Neural cell (in vitro differentiated cells): ENCODE measurements at regions not wholly inside any gene's neighbourhood (a gene's known extent, or its start where the extent isn't known, plus 50 kb on each side); places are given as distances from the start of the nearest gene placed in this dataset.

ENCODE experiments used
- H2AFZ ChIP-seq: fragments of 200-600, 300-800 bp; sonication (generic), shearing (Covaris generic); 2 replicates; pipeline ENCODE4 v1.6.0; 2014; ENCODE audit warnings: low read depth, mild to moderate bottlenecking, antibody characterized with exemption, low read length, moderate library complexity
- H3F3A ChIP-seq: fragments of 200-600 bp; shearing (Covaris generic); 2 replicates; pipeline ENCODE4 v1.6.1; 2016; ENCODE audit warnings: mild to moderate bottlenecking, moderate library complexity, mixed read lengths, antibody characterized with exemption, low read length; ENCODE audit not compliant: insufficient read depth, poor library complexity, severe bottlenecking
- H3K27ac ChIP-seq: fragments of 200-600, 300-800 bp; sonication (generic), shearing (Covaris generic); 2 replicates; pipeline ENCODE4 v1.5.1; 2014; ENCODE audit warnings: mild to moderate bottlenecking, low read length, moderate library complexity
- H3K27me3 ChIP-seq: fragments of 300-800, 200-600 bp; sonication (generic), shearing (Covaris generic); 2 replicates; pipeline ENCODE4 v1.6.0; 2014; ENCODE audit warnings: mild to moderate bottlenecking, low read depth, low read length, moderate library complexity; ENCODE audit not compliant: insufficient read depth
- H3K36me3 ChIP-seq: fragments of 300-800, 200-600 bp; sonication (generic), shearing (Covaris generic); 2 replicates; pipeline ENCODE4 v1.5.1; 2014; ENCODE audit warnings: mild to moderate bottlenecking, antibody characterized with exemption, low read length, moderate library complexity; ENCODE audit not compliant: insufficient read depth
- H3K4me2 ChIP-seq: fragments of 300-800, 200-600 bp; sonication (generic), shearing (Covaris generic); 2 replicates; pipeline ENCODE4 v1.6.0; 2014; ENCODE audit warnings: mild to moderate bottlenecking, low read length
- H3K4me3 ChIP-seq: fragments of 300-800, 200-600 bp; sonication (generic), shearing (Covaris generic); 2 replicates; pipeline ENCODE4 v1.5.1; 2014; ENCODE audit warnings: mild to moderate bottlenecking, low read length, moderate library complexity
- H3K79me2 ChIP-seq: fragments of 200-600 bp; shearing (Covaris generic); replicated peaks from 2 replicates; pipeline ENCODE4 v1.6.0; 2014; ENCODE audit warnings: mild to moderate bottlenecking, low read length, moderate library complexity; ENCODE audit not compliant: insufficient read depth
- H3K9ac ChIP-seq: fragments of 300-800, 200-600 bp; sonication (generic), shearing (Covaris generic); 2 replicates; pipeline ENCODE4 v1.6.1; 2016; ENCODE audit warnings: mild to moderate bottlenecking, low read length, mixed read lengths
- H3K9me2 ChIP-seq: fragments of 200-600 bp; shearing (Covaris generic); 2 replicates; pipeline ENCODE4 v1.6.1; 2016; ENCODE audit warnings: mild to moderate bottlenecking, low read length, mixed read lengths; ENCODE audit not compliant: insufficient read depth
- H3K9me3 ChIP-seq: fragments of 200-600, 300-800 bp; sonication (generic), shearing (Covaris generic); 2 replicates; pipeline ENCODE4 v1.6.1; 2016; ENCODE audit warnings: mild to moderate bottlenecking, mixed run types, low read length, moderate library complexity, mixed read lengths
- H4K20me1 ChIP-seq: fragments of 200-600 bp; shearing (Covaris generic); 2 replicates; pipeline ENCODE4 v1.6.1; 2016; ENCODE audit warnings: mild to moderate bottlenecking, mixed run types; ENCODE audit not compliant: insufficient read depth
- CTCF ChIP-seq: fragments of 450-650 bp; IDR thresholded peaks from 2 replicates; pipeline ENCODE4 v1.5.1; 2014; ENCODE audit warnings: antibody characterized with exemption, mild to moderate bottlenecking, moderate library complexity; ENCODE audit not compliant: poor library complexity, severe bottlenecking
- EP300 ChIP-seq: fragments of 450-650 bp; conservative IDR thresholded peaks from 2 replicates; pipeline ENCODE4 v1.6.1; 2014; ENCODE audit warnings: antibody characterized with exemption, mild to moderate bottlenecking, moderate library complexity; ENCODE audit not compliant: poor library complexity, severe bottlenecking
- EZH2 ChIP-seq: fragments of 200-600, 300-800 bp; shearing (Covaris generic), sonication (generic); IDR thresholded peaks from 2 replicates; pipeline ENCODE4 v1.6.1; 2014; ENCODE audit warnings: antibody characterized with exemption, low read length, borderline replicate concordance, mild to moderate bottlenecking; ENCODE audit not compliant: insufficient read depth, poor library complexity, severe bottlenecking
- MXI1 ChIP-seq: fragments of 450-650 bp; conservative IDR thresholded peaks from 2 replicates; pipeline ENCODE4 v1.6.1; 2014; ENCODE audit warnings: antibody characterized with exemption, mild to moderate bottlenecking; ENCODE audit not compliant: poor library complexity, severe bottlenecking
- POLR2AphosphoS5 ChIP-seq: IDR thresholded peaks from 2 replicates; pipeline ENCODE4 v1.6.1; 2012
- RAD21 ChIP-seq: fragments of 450-650 bp; conservative IDR thresholded peaks from 2 replicates; pipeline ENCODE4 v1.6.1; 2014; ENCODE audit warnings: antibody characterized with exemption, mild to moderate bottlenecking, moderate library complexity
- REST ChIP-seq: IDR thresholded peaks from 2 replicates; pipeline ENCODE4 v1.6.1; 2012; ENCODE audit warnings: borderline replicate concordance
- SMC3 ChIP-seq: fragments of 450-650 bp; conservative IDR thresholded peaks from 2 replicates; pipeline ENCODE4 v1.6.1; 2014; ENCODE audit warnings: antibody characterized with exemption, mild to moderate bottlenecking, moderate library complexity; ENCODE audit not compliant: poor library complexity
- TAF1 ChIP-seq: IDR thresholded peaks from 2 replicates; pipeline ENCODE4 v1.6.1; 2012; ENCODE audit warnings: low read depth

- TF ChIP-seq SMC3 (no peak), EP300 (no peak), RAD21 (no peak), TAF1 (no peak), EZH2 (no peak), POLR2AphosphoS5 (no peak), CTCF (no peak), MXI1 (no peak), REST (no peak)
- no peaks in the 10 kb centered on the region for H4K20me1 ChIP-seq
- H2AFZ ChIP-seq, result no peak overlapping the region
- H3K27ac ChIP-seq, result no peak overlapping the region
- no peaks in the 10 kb centered on the region for H3K79me2 ChIP-seq
- H3F3A ChIP-seq, result no peaks in the 10 kb centered on the region
- no peak overlapping the region for H3K4me3 ChIP-seq
- H3K27me3 ChIP-seq, result no peaks in the 10 kb centered on the region
- H3K9ac ChIP-seq, result no peak overlapping the region
- H3K36me3 ChIP-seq, result no peaks in the 10 kb centered on the region
- no peak overlapping the region for H3K4me2 ChIP-seq
- no peaks in the 10 kb centered on the region for H3K9me2 ChIP-seq
- H3K9me3 ChIP-seq, result no peaks in the 10 kb centered on the region
Measured at GRCh38 chr2:83079007-83079406, 1380.1 kb downstream of the SUCLG1 start.

GRCh38 chr2:83072767-83073166 is 1386.3 kb downstream of the SUCLG1 start:
- Histone ChIP-seq H3K79me2 (no peaks in the 10 kb centered on the region), H3F3A (no peaks in the 10 kb centered on the region), H3K27ac (no peak overlapping the region), H2AFZ (no peak overlapping the region), H3K9me2 (no peaks in the 10 kb centered on the region), H3K27me3 (no peaks in the 10 kb centered on the region), H3K36me3 (no peaks in the 10 kb centered on the region), H4K20me1 (no peaks in the 10 kb centered on the region), H3K4me3 (no peak overlapping the region), H3K9me3 (no peaks in the 10 kb centered on the region), H3K9ac (no peak overlapping the region), H3K4me2 (no peak overlapping the region)
- no peak for TF ChIP-seq RAD21
- TF ChIP-seq EZH2, result no peak
- TF ChIP-seq MXI1, result no peak
- no peak for TF ChIP-seq TAF1
- TF ChIP-seq REST, result no peak
- no peak for TF ChIP-seq POLR2AphosphoS5
- no peak for TF ChIP-seq SMC3
- TF ChIP-seq CTCF, result no peak
- TF ChIP-seq EP300, result no peak
